Esophagus muscularis mucosa (tissue), 3 donors: ENCODE measurements at regions not wholly inside any gene's neighbourhood (a gene's known extent, or its start where the extent isn't known, plus 50 kb on each side); places are given as distances from the start of the nearest gene placed in this dataset.

Experiments used
- CTCF ChIP-seq, 3 experiments: fragments of 200-600 bp in 2 of 3; fragments of 450-650 bp in 1 of 3; sonication (generic) in 2 of 3; IDR thresholded peaks; one replicate each; pipeline ENCODE4 v1.5.1; 2017 to 2019; ENCODE audit warnings: antibody characterized with exemption in 3 of 3, mild to moderate bottlenecking in 2 of 3, moderate library complexity in 1 of 3
- POLR2A ChIP-seq: fragments of 450-650 bp; IDR thresholded peaks from one replicate; pipeline ENCODE4 v1.6.1; 2017; ENCODE audit warnings: antibody characterized with exemption, moderate library complexity, mild to moderate bottlenecking, low read depth
- POLR2AphosphoS5 ChIP-seq, 2 donors: sonication (generic); formaldehyde crosslinking; IDR thresholded peaks; one replicate each; pipeline ENCODE4 v1.6.1; 2017; ENCODE audit warnings: antibody characterized with exemption in 2 of 2

GRCh38 chr6:140011537-140011936 is 637.1 kb upstream of the CITED2 start:
- TF ChIP-seq POLR2A = no peak
- no peak for TF ChIP-seq CTCF (IDR thresholded peaks at IDR 0.05)
- no peak for TF ChIP-seq POLR2AphosphoS5 (IDR thresholded peaks at IDR 0.05)
